ENCODE measurements at regions not wholly inside any gene's neighbourhood (a gene's known extent, or its start where the extent isn't known, plus 50 kb on each side); places are given as distances from the start of the nearest gene placed in this dataset.
A peak's percentile ranks its signal among the peaks of the same experiment; 100 is the strongest.

GRCh38 chr22:49500076-49500460 is 327.6 kb downstream of the BRD1 start:
- H3K4me1 ChIP-seq (ENCODE audit: control insufficient read depth, insufficient read depth, low read length): no peaks in the 10 kb centered on the region
- TF ChIP-seq ZBTB17 (tag by site-specific recombination; IDR thresholded peaks at IDR 0.05) (0 out of 2 replicates have a peak, but pooled peaks have one; percentile 21), ZNF785 (tag by site-specific recombination; IDR thresholded peaks at IDR 0.05) (no peak)
- no peaks in the 10 kb centered on the region for H3K9me3 ChIP-seq (ENCODE audit: control insufficient read depth, insufficient read depth, low read depth, low read length)
- H3K27ac ChIP-seq (ENCODE audit: extremely low read depth, low read depth, low read length): no peak overlapping the region
- no peak overlapping the region for H3K4me3 ChIP-seq (ENCODE audit: low read depth, low read length)
- ChIA-PET CTCF (no interaction called here), POLR2A (no interaction called here)
- H3K36me3 ChIP-seq (ENCODE audit: control insufficient read depth in 2 of 2, insufficient read depth in 1 of 2, low read length in 2 of 2): no peaks in the 10 kb centered on the region

DNA sequence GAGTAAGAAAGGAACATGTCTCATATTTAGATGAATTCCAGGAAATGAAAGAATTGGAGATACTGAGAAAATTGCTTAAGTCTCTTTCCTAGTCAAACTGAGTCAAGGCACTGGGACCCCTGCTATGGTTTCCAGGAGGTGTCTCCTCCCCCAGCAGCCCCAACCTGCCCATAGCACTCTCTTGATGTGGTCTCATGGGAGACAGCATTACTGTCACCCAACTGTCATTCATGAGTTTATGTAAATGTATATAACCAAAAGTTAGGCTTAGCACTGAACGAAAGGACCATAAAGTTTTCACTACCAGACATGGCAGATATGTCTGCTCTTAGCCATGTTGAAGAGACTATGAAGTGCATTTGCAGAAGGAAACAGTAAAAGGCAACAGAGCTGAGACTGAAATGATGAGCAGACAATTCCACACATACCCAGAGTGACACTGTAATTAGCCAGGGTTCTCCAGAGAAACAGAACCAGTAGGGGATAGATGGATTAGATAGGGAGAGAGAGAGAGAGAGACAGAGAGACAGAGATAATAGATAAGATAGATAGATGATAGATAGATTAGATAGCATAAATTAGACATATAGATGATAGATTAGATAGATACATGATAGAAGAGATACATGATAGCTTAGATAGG is 328.1 kb downstream of the BRD1 start:
- no peak overlapping the region for H3K27ac ChIP-seq (ENCODE audit: extremely low read depth, low read depth, low read length)
- ChIA-PET POLR2A (no interaction called here), CTCF (no interaction called here)
- no peaks in the 10 kb centered on the region for H3K9me3 ChIP-seq (ENCODE audit: control insufficient read depth, insufficient read depth, low read depth, low read length)
- no peak for TF ChIP-seq SP2 (tag by site-specific recombination; IDR thresholded peaks at IDR 0.05)
- no peak for TF ChIP-seq ZNF791 (tag by site-specific recombination; IDR thresholded peaks at IDR 0.05)
- no peak for TF ChIP-seq MYNN (tag by site-specific recombination; IDR thresholded peaks at IDR 0.05; ENCODE audit: borderline replicate concordance)
- no peak for TF ChIP-seq GLIS1 (tag by site-specific recombination; IDR thresholded peaks at IDR 0.05)
- TF ChIP-seq ZNF514 (tag by site-specific recombination; IDR thresholded peaks at IDR 0.05): no peak
- no peaks in the 10 kb centered on the region for H3K4me1 ChIP-seq (ENCODE audit: control insufficient read depth, insufficient read depth, low read length)
- H3K4me3 ChIP-seq (ENCODE audit: low read depth, low read length): no peak overlapping the region
- H3K36me3 ChIP-seq (ENCODE audit: control insufficient read depth in 2 of 2, insufficient read depth in 1 of 2, low read length in 2 of 2): no peaks in the 10 kb centered on the region

- ChIA-PET CTCF (no interaction called here), POLR2A (no interaction called here)
- no peak overlapping the region for H3K4me3 ChIP-seq (ENCODE audit: low read depth, low read length)
- H3K36me3 ChIP-seq (ENCODE audit: control insufficient read depth in 2 of 2, insufficient read depth in 1 of 2, low read length in 2 of 2): no peaks in the 10 kb centered on the region
- H3K9me3 ChIP-seq (ENCODE audit: control insufficient read depth, insufficient read depth, low read depth, low read length): no peaks in the 10 kb centered on the region
- no peaks in the 10 kb centered on the region for H3K4me1 ChIP-seq (ENCODE audit: control insufficient read depth, insufficient read depth, low read length)
- no peak for TF ChIP-seq ZBTB11 (tag by site-specific recombination; conservative IDR thresholded peaks at IDR 0.05; ENCODE audit: low read depth)
- no peak for TF ChIP-seq ZNF169 (tag by site-specific recombination; IDR thresholded peaks at IDR 0.05)
- no peak for TF ChIP-seq ZNF391 (tag by site-specific recombination; IDR thresholded peaks at IDR 0.05; ENCODE audit: borderline replicate concordance, low read depth)
- no peak for TF ChIP-seq ZNF366 (tag by site-specific recombination; conservative IDR thresholded peaks at IDR 0.05)
- no peak overlapping the region for H3K27ac ChIP-seq (ENCODE audit: extremely low read depth, low read depth, low read length)
These were observed 330.4 kb downstream of the BRD1 start for GRCh38 chr22:49497266-49497665.

- no peaks in the 10 kb centered on the region for H3K36me3 ChIP-seq (ENCODE audit: control insufficient read depth in 2 of 2, insufficient read depth in 1 of 2, low read length in 2 of 2)
- ChIA-PET POLR2A (no interaction called here), CTCF (no interaction called here)
- no peaks in the 10 kb centered on the region for H3K9me3 ChIP-seq (ENCODE audit: control insufficient read depth, insufficient read depth, low read depth, low read length)
- H3K4me3 ChIP-seq (ENCODE audit: low read depth, low read length): no peak overlapping the region
- no peak overlapping the region for H3K27ac ChIP-seq (ENCODE audit: extremely low read depth, low read depth, low read length)
- H3K4me1 ChIP-seq (ENCODE audit: control insufficient read depth, insufficient read depth, low read length): no peaks in the 10 kb centered on the region
- TF ChIP-seq ZNF670 (tag by site-specific recombination; IDR thresholded peaks at IDR 0.05; ENCODE audit: low read depth): no peak
- TF ChIP-seq ZNF391 (tag by site-specific recombination; IDR thresholded peaks at IDR 0.05; ENCODE audit: borderline replicate concordance, low read depth): no peak
- no peak for TF ChIP-seq ZNF510 (tag by site-specific recombination; IDR thresholded peaks at IDR 0.05; ENCODE audit: insufficient replicate concordance)
- TF ChIP-seq, protein P1, sequence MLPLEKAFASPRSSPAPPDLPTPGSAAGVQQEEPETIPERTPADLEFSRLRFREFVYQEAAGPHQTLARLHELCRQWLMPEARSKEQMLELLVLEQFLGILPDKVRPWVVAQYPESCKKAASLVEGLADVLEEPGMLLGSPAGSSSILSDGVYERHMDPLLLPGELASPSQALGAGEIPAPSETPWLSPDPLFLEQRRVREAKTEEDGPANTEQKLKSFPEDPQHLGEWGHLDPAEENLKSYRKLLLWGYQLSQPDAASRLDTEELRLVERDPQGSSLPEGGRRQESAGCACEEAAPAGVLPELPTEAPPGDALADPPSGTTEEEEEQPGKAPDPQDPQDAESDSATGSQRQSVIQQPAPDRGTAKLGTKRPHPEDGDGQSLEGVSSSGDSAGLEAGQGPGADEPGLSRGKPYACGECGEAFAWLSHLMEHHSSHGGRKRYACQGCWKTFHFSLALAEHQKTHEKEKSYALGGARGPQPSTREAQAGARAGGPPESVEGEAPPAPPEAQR (tag by site-specific recombination; IDR thresholded peaks at IDR 0.05): no peak
- TF ChIP-seq ZNF664 (tag by site-specific recombination; IDR thresholded peaks at IDR 0.05): no peak
- TF ChIP-seq ZNF175 (tag by site-specific recombination; IDR thresholded peaks at IDR 0.05): no peak
- TF ChIP-seq BCL11A (tag by site-specific recombination; IDR thresholded peaks at IDR 0.05; ENCODE audit: low read depth): no peak
- TF ChIP-seq, protein P2, sequence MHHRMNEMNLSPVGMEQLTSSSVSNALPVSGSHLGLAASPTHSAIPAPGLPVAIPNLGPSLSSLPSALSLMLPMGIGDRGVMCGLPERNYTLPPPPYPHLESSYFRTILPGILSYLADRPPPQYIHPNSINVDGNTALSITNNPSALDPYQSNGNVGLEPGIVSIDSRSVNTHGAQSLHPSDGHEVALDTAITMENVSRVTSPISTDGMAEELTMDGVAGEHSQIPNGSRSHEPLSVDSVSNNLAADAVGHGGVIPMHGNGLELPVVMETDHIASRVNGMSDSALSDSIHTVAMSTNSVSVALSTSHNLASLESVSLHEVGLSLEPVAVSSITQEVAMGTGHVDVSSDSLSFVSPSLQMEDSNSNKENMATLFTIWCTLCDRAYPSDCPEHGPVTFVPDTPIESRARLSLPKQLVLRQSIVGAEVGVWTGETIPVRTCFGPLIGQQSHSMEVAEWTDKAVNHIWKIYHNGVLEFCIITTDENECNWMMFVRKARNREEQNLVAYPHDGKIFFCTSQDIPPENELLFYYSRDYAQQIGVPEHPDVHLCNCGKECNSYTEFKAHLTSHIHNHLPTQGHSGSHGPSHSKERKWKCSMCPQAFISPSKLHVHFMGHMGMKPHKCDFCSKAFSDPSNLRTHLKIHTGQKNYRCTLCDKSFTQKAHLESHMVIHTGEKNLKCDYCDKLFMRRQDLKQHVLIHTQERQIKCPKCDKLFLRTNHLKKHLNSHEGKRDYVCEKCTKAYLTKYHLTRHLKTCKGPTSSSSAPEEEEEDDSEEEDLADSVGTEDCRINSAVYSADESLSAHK (tag by site-specific recombination; IDR thresholded peaks at IDR 0.05): no peak
- TF ChIP-seq, protein P3, sequence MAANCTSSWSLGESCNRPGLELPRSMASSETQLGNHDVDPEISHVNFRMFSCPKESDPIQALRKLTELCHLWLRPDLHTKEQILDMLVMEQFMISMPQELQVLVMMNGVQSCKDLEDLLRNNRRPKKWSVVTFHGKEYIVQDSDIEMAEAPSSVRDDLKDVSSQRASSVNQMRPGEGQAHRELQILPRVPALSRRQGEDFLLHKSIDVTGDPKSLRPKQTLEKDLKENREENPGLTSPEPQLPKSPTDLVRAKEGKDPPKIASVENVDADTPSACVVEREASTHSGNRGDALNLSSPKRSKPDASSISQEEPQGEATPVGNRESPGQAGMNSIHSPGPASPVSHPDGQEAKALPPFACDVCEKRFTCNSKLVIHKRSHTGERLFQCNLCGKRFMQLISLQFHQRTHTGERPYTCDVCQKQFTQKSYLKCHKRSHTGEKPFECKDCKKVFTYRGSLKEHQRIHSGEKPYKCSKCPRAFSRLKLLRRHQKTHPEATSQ (tag by site-specific recombination; IDR thresholded peaks at IDR 0.05): no peak
- TF ChIP-seq ZNF114 (tag by site-specific recombination; IDR thresholded peaks at IDR 0.05): no peak
These were observed 333.1 kb downstream of the BRD1 start for GRCh38 chr22:49494555-49494954.
